ENCODE measurements at regions not wholly inside any gene's neighbourhood (a gene's known extent, or its start where the extent isn't known, plus 50 kb on each side); places are given as distances from the start of the nearest gene placed in this dataset.

DNA sequence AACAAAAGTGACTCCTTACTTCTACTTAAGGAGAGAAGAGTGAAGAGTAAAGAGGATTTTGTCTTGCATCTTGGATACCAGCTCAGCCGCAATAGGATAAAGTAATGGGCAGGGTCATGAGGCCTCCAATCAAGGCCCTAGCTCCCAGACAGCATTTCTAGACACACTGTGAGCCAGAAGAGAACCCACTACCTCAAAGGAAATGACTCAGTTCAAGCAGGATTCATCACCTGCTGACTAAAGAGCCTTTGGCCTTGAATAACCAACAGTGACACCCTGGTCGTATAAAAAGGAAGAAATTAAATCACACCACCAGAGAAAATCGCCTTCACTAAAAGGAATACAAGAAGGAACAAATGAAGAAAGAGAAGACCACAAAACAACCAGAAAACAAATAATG lies 416.1 kb downstream of the PCDH18 start:
- Histone ChIP-seq H3K27ac (no peak overlapping the region), H3K4me1 (no peaks in the 10 kb centered on the region), H3K4me3 (no peak overlapping the region), H3K9me3 (no peaks in the 10 kb centered on the region), H3K36me3 (no peaks in the 10 kb centered on the region), H3K27me3 (no peaks in the 10 kb centered on the region)
- no peak for DNase-seq
- TF ChIP-seq, protein P1, sequence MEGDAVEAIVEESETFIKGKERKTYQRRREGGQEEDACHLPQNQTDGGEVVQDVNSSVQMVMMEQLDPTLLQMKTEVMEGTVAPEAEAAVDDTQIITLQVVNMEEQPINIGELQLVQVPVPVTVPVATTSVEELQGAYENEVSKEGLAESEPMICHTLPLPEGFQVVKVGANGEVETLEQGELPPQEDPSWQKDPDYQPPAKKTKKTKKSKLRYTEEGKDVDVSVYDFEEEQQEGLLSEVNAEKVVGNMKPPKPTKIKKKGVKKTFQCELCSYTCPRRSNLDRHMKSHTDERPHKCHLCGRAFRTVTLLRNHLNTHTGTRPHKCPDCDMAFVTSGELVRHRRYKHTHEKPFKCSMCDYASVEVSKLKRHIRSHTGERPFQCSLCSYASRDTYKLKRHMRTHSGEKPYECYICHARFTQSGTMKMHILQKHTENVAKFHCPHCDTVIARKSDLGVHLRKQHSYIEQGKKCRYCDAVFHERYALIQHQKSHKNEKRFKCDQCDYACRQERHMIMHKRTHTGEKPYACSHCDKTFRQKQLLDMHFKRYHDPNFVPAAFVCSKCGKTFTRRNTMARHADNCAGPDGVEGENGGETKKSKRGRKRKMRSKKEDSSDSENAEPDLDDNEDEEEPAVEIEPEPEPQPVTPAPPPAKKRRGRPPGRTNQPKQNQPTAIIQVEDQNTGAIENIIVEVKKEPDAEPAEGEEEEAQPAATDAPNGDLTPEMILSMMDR (IDR thresholded peaks at IDR 0.05) = no peak
- intact Hi-C loops (cut with DNase I; ENCODE audit: low total_unique reads) = no loop called here

DNA sequence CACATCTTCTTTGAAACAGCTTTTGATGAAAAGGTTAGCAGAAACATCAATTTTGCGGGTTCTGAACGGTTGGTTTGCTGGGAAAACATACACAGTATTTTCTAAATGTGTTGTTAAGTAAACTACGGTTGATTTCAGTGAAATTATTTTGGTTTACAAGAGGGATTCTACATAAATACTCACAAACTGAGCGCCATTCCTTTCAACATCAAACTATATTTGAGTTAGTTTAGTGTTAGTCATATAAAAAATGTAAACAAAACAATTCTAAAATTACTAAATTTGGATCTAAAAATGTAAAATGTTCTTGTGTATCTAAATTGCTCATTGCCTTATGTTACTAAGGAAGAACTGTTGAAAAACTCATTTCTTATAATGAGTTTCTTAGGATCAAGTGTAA lies 425.6 kb downstream of the PCDH18 start:
- H3K36me3 ChIP-seq = no peaks in the 10 kb centered on the region
- H3K4me3 ChIP-seq = no peak overlapping the region
- intact Hi-C loops (cut with DNase I; ENCODE audit: low total_unique reads) = no loop called here
- DNase-seq = no peak
- H3K27me3 ChIP-seq = no peaks in the 10 kb centered on the region
- peak overlapping the region; percentile 7 to 29 for H3K27ac ChIP-seq
- TF ChIP-seq, protein P1 (IDR thresholded peaks at IDR 0.05) = no peak
- H3K9me3 ChIP-seq = no peaks in the 10 kb centered on the region
- H3K4me1 ChIP-seq = peaks cover 0 to 15% (median 2%) of the 10 kb centered on the region in 4 donors

DNA sequence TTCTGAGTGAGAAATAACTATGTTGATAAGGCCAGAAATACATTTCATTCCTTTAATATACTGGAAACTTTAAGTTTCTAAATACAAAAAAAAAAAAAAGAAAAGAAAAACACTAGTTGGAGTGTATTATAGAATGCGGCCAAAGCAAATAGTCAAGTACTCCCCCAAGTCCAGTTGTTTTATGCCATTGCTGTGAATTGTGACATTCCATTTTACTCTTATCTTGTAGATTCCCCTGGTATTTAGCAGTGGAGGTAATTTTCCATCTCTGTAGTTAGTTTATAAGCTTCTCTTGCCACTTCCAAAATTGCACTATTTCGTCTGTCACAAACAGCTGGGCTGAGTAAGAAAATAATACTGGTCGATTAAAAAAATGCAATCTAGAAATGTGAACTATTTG lies 426.0 kb downstream of the PCDH18 start:
- peaks cover 0 to 15% (median 2%) of the 10 kb centered on the region in 4 donors for H3K4me1 ChIP-seq
- no peaks in the 10 kb centered on the region for H3K27me3 ChIP-seq
- no peaks in the 10 kb centered on the region for H3K36me3 ChIP-seq
- TF ChIP-seq, protein P1 (IDR thresholded peaks at IDR 0.05) = no peak
- H3K9me3 ChIP-seq = no peaks in the 10 kb centered on the region
- H3K4me3 ChIP-seq = no peak overlapping the region
- H3K27ac ChIP-seq = peak overlapping the region; percentile 7 to 29
- DNase-seq = no peak
- intact Hi-C loops (cut with DNase I; ENCODE audit: low total_unique reads) = no loop called here

DNA sequence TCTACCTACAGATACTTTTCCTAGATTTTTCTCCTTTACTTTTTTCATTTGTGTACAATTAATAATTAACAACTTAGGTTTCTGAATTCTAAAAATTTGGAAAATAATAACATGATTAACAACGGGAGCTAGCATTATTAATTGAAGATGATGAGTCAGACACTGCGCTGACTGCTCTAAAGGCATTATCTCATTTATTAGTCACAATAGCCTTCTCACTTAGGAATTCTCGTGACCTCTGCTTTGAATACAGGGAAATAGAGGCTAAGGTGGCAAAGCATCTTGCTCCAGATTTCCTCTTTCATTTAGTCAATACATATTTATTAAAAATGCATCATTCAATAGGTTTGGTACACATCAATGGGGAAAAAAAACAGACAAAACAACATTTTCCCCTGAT lies 441.3 kb downstream of the PCDH18 start:
- DNase-seq = no peak
- Histone ChIP-seq H3K9me3 (no peaks in the 10 kb centered on the region), H3K27ac (no peak overlapping the region), H3K4me3 (no peak overlapping the region), H3K36me3 (no peaks in the 10 kb centered on the region), H3K27me3 (no peaks in the 10 kb centered on the region), H3K4me1 (no peaks in the 10 kb centered on the region)
- intact Hi-C loops (cut with DNase I; ENCODE audit: low total_unique reads) = no loop called here
- TF ChIP-seq, protein P1 (IDR thresholded peaks at IDR 0.05) = no peak

DNA sequence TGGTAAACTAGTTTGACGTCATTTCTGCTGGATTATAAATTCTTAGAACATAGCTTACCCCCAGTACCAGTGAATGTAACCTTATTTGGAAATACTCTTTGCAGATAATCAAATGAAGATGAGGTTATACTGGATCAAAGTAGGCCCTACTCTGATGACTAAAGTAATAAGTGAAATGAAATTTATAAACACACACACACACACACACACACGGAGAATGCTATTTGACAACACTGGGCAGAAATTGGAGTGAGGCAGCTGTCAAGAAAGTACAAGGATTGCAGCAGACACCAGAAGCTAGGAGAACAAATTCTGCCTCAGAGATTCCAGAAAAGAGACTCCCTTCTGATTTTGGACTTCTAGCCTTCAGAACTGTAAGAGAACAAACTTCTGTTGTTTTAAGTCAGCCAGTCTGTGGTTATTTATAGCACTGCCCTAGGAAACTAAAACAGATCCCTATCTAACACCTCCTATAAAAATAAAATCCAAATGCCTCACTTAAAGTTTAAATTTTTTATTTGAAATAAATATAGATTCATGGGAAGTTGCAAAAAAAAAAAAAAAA lies 448.6 kb downstream of the PCDH18 start:
- TF ChIP-seq, protein P1 (IDR thresholded peaks at IDR 0.05) = no peak
- no peaks in the 10 kb centered on the region for H3K9me3 ChIP-seq
- H3K27ac ChIP-seq = peak overlapping the region in 1 of 2 donors; percentile 51
- no peak for DNase-seq
- no peaks in the 10 kb centered on the region for H3K27me3 ChIP-seq
- H3K4me1 ChIP-seq = peaks cover 0 to 24% (median 2%) of the 10 kb centered on the region in 4 donors
- intact Hi-C loops (cut with DNase I; ENCODE audit: low total_unique reads) = no loop called here
- no peaks in the 10 kb centered on the region for H3K36me3 ChIP-seq
- no peak overlapping the region for H3K4me3 ChIP-seq

DNA sequence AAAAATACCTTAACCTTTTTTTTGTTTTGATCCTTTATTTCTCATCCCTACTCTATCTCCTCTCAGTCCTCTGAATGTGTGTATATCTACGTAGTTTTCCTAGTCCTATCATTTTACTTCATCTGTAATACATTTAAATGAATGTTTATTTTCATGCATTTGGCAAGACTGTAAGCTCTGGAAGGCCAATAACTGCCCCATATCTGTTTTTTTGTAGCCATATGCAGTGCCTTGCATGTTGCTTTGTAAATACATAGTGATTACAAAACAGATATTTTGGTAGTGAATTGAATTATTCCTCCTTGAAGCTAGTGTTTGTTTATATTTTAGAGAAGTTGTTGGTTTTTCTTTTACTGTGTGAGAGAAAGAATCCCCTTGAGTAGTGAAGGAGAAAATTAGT lies 450.2 kb downstream of the PCDH18 start:
- TF ChIP-seq, protein P1 (IDR thresholded peaks at IDR 0.05) = no peak
- no peaks in the 10 kb centered on the region for H3K9me3 ChIP-seq
- no peak overlapping the region for H3K27ac ChIP-seq
- H3K4me3 ChIP-seq = no peak overlapping the region
- intact Hi-C loops (cut with DNase I; ENCODE audit: low total_unique reads) = no loop called here
- H3K36me3 ChIP-seq = no peaks in the 10 kb centered on the region
- no peaks in the 10 kb centered on the region for H3K27me3 ChIP-seq
- H3K4me1 ChIP-seq = peaks cover 0 to 24% (median 2%) of the 10 kb centered on the region in 4 donors
- DNase-seq = no peak

Measured in tibial artery (tissue), 4 donors.